A673 (cell line): ENCODE measurements at regions not wholly inside any gene's neighbourhood (a gene's known extent, or its start where the extent isn't known, plus 50 kb on each side); places are given as distances from the start of the nearest gene placed in this dataset.

Source experiments
- EZH2 ChIP-seq: fragments of 200-600 bp; sonication (generic); IDR thresholded peaks from 2 replicates; pipeline ENCODE4 v1.6.1; 2017; ENCODE audit warnings: borderline replicate concordance, low read depth, mild to moderate bottlenecking, mixed read lengths, antibody characterized with exemption, low read length; ENCODE audit not compliant: poor library complexity, severe bottlenecking
- TF ChIP-seq, protein P1 (sequence below): fragments of 300-800, 200-600 bp; sonication (generic); conservative IDR thresholded peaks from 2 replicates; pipeline ENCODE4 v1.5.1; 2017; ENCODE audit warnings: low read depth, mild to moderate bottlenecking, antibody characterized with exemption, low read length, moderate library complexity, mixed read lengths

DNA sequence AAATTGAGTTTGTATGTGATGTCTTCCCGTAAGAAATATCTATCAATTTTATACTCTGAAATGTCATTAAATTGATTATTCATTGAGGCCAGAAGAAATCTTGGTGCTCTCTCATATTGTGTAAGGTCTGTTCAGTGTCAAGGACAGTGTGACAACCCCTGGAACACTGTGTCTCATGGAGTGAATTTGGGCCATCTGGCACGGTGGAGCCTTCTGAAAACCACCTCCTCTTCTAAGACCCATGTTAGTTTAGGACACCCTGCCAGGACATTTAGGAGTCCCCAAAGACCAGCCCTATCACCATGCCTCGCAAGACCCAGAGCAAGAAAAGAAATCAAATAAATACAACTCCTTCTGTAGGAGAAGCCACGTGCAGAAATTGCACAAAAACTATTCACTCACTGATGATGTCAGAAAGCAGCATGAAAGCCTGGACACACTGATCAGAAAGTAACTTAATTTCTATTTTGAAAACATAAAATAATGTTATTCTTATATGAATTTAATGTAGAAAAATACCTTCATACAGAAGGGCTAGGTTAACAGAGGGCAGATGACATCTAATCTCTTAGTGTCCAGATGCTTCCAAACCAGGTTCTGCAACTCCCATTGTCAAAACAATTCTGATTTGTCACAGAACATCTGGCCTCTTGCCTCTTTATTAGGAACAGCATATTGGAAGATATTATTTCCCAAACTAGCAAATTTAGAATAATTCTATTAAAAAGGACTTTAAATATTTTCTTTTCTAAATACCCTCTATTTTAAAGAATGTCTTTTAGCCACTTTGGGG lies 298.8 kb downstream of the NR2F1-AS1 start:
- TF ChIP-seq, protein P1, sequence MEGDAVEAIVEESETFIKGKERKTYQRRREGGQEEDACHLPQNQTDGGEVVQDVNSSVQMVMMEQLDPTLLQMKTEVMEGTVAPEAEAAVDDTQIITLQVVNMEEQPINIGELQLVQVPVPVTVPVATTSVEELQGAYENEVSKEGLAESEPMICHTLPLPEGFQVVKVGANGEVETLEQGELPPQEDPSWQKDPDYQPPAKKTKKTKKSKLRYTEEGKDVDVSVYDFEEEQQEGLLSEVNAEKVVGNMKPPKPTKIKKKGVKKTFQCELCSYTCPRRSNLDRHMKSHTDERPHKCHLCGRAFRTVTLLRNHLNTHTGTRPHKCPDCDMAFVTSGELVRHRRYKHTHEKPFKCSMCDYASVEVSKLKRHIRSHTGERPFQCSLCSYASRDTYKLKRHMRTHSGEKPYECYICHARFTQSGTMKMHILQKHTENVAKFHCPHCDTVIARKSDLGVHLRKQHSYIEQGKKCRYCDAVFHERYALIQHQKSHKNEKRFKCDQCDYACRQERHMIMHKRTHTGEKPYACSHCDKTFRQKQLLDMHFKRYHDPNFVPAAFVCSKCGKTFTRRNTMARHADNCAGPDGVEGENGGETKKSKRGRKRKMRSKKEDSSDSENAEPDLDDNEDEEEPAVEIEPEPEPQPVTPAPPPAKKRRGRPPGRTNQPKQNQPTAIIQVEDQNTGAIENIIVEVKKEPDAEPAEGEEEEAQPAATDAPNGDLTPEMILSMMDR = no peak
- no peak for TF ChIP-seq EZH2
